Choroid plexus epithelial cell (primary cell): ENCODE measurements at regions not wholly inside any gene's neighbourhood (a gene's known extent, or its start where the extent isn't known, plus 50 kb on each side); places are given as distances from the start of the nearest gene placed in this dataset.

Experiments used
- DNase-seq: peaks from one replicate; pipeline ENCODE4 v3.0.0-alpha.2; 2010; ENCODE audit warnings: low read depth
- H3K4me3 ChIP-seq: 2 replicates; pipeline ENCODE4 v1.5.1; 2011; ENCODE audit warnings: low read depth, mild to moderate bottlenecking, control low read depth, low read length, moderate library complexity
- TF ChIP-seq, protein P1 (sequence below): conservative IDR thresholded peaks from 2 replicates; pipeline ENCODE4 v1.5.1; 2011; ENCODE audit warnings: low read depth, mild to moderate bottlenecking, control low read depth, inconsistent platforms, low read length, moderate library complexity

DNA sequence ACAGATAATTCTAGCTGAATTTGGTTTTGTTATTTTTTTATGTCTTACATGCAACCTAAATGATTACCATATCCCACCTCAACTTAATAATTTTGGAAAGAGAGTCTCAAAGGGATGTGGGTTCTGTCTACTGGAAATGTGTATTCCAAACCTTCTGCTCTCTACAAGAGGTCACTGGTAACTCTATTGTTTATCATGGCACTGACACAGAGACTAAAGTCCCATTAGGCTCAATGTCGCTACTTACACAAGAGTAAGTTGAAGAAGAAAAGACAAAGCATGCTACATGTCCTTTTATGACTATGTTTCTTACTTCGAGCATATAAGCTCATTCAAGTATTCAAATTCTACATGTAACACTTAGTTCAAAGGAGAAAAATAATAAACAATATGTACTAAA is 460.3 kb upstream of the EPHA6 start:
- no peak for DNase-seq
- no peak overlapping the region for H3K4me3 ChIP-seq
- TF ChIP-seq, protein P1, sequence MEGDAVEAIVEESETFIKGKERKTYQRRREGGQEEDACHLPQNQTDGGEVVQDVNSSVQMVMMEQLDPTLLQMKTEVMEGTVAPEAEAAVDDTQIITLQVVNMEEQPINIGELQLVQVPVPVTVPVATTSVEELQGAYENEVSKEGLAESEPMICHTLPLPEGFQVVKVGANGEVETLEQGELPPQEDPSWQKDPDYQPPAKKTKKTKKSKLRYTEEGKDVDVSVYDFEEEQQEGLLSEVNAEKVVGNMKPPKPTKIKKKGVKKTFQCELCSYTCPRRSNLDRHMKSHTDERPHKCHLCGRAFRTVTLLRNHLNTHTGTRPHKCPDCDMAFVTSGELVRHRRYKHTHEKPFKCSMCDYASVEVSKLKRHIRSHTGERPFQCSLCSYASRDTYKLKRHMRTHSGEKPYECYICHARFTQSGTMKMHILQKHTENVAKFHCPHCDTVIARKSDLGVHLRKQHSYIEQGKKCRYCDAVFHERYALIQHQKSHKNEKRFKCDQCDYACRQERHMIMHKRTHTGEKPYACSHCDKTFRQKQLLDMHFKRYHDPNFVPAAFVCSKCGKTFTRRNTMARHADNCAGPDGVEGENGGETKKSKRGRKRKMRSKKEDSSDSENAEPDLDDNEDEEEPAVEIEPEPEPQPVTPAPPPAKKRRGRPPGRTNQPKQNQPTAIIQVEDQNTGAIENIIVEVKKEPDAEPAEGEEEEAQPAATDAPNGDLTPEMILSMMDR: no peak

DNA sequence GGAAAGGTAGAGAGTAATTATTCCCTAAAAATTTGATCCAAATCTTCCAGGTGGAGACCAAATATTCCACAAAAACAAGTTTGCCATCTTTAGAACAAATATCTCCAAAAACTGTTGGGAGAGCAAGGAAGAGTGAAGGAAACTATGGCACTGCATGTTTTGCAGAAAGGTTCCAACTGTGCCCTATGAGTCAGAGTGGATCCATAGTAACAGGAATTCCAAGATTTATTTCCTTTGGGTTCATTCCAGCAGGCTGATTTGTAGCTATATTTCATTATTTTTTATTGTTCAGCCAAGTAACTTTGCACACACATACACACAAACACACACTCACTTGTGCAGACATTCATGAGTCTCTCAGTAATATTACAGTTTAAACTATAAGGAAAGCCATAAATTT is 459.7 kb upstream of the EPHA6 start:
- DNase-seq: peak; percentile 2
- TF ChIP-seq, protein P1: no peak
- H3K4me3 ChIP-seq: no peak overlapping the region

DNA sequence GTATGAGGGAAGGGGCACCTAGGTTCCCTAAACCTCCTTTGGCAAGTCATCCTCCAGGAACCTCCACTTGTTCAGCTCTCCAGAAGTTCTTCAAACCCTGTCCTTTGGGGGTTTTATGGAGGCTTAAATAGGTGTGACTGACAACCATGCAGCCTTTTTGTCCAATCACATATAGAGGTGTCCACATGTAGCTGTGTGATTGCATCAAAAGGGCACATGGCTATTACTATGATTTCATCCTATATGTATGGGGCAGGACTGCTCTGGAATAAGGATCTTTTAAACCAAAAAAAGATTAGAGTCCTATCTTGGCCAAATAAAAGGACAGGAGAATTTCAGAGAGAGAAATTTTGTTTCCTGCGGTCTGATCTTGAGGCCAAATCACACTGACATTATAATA is 453.2 kb upstream of the EPHA6 start:
- DNase-seq: no peak
- TF ChIP-seq, protein P1: no peak
- H3K4me3 ChIP-seq: no peak overlapping the region

DNA sequence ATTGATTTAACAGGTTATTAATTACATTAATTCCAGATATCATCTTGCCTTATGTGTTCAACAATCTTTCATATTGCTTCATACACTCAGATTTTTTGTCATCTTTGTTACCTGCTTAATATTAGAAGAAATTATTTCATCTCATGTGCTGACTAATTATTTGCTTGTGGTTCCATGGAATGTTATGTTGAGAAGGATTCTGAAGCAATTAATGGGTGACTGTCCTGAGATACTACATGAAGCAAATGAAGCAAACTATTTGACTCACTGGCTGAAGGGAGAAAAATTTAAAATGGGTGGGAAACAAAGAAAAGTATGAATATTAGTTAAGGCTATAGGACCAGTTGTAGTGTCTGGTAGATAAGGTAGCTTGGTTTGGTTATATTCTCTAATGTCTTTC is 443.8 kb upstream of the EPHA6 start:
- DNase-seq: no peak
- TF ChIP-seq, protein P1: no peak
- no peak overlapping the region for H3K4me3 ChIP-seq

DNA sequence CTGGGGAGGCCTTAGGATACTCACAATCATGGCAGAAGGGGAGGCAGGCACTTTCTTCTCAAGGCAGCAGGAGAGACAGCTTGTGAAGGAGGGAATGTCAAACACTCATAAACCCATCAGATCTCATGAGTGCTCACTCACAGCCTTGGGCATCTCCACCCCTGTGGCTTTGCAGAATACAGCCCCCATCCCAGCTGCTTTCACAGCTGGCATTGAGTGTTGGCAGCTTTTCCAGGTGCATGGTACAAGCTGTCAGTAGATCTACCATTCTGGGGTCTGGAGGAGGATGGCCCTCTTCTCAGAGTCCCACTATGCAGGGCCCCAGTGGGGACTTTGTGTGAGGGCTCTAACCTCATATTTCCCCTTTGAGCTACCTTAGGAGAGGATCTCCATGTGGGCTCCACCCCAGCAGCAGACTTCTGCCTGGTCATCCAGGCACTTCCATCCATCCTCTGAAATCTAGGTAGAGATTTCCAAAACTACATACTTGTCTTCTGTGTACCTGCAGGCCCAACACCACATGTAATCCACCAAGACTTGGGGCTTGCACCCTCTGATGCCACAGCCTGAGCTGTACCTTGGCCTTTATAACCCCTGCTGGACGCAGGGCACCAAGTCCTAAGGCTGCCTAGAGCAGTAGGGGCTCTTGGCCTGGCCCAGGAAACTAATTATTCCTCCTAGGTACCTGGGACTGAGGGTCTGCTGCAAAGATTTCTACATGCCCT is 404.2 kb upstream of the EPHA6 start:
- H3K4me3 ChIP-seq: no peak overlapping the region
- TF ChIP-seq, protein P1: no peak
- DNase-seq: no peak

DNA sequence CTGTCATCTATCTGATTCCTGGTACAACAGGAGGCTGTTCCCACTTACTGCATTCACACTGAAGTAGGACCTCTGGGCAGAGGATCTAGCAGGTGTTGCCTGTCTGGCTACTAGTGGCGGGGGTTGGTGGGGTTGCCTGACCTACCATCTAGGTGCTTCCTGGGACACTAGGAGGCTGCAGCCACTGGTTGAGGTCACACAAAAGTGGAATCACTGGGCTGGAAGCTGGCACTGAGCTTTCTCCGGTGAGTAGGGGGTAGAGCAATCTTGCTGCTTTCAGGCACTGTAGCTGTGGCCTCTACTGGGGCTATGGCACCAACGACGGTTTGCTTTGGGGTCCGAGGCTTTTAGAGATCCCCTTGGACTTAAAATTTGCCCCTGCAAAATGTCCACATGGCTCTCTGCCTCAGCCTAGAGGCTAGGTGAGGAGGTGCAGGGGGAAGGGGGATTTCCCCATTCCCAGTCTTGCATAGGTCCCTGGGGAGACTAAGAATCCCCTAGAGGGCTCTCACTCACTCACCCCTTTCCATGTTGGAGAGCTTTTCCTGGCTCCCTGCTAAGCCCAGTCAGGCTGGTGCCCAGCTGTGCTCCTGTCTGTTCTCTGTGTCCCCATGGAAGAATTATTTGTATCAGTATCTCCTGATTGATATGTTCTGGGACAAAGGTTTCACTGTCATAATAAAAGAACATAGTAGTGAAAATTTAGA is 397.7 kb upstream of the EPHA6 start:
- TF ChIP-seq, protein P1: no peak
- H3K4me3 ChIP-seq: no peak overlapping the region
- no peak for DNase-seq

DNA sequence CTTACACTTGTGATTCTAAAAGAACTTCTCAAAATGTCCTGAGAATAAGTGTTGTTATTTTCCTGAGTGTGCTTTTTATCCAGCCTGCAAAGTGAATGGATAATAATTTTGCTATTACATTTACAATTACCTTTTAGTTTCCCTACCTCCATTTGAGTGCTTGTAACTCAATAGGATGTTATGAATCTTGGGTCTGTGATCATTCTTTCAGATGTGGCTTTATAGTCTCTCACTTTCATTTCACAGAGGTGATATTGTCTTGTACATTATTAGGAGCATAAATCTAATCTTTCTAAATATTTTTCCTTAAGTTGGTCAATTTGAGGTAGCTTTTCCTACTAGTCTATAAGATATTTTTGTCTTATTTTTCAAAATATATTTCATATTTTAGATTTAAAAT is 386.3 kb upstream of the EPHA6 start:
- H3K4me3 ChIP-seq: no peak overlapping the region
- no peak for DNase-seq
- TF ChIP-seq, protein P1: no peak
